Cardiac fibroblast (primary cell): ENCODE measurements at regions not wholly inside any gene's neighbourhood (a gene's known extent, or its start where the extent isn't known, plus 50 kb on each side); places are given as distances from the start of the nearest gene placed in this dataset.

Source experiments
- DNase-seq, 2 donors: peaks; one replicate each; pipeline versions ENCODE4 v3.0.0 to v3.0.0-alpha.2; 2010; ENCODE audit warnings: low read depth in 2 of 2
- H3K4me3 ChIP-seq, 2 donors: replicated peaks in 1 of 2; 1 replicate in 1 of 2; 2 replicates in 1 of 2; pipeline ENCODE4 v1.5.1; 2011; ENCODE audit warnings: low read depth in 2 of 2, low read length in 2 of 2, mild to moderate bottlenecking in 2 of 2, moderate library complexity in 1 of 2
- TF ChIP-seq, protein P1 (sequence below): IDR thresholded peaks from one replicate; pipeline ENCODE4 v1.5.1; 2011; ENCODE audit warnings: low read depth, mild to moderate bottlenecking, low read length, inconsistent platforms

DNA sequence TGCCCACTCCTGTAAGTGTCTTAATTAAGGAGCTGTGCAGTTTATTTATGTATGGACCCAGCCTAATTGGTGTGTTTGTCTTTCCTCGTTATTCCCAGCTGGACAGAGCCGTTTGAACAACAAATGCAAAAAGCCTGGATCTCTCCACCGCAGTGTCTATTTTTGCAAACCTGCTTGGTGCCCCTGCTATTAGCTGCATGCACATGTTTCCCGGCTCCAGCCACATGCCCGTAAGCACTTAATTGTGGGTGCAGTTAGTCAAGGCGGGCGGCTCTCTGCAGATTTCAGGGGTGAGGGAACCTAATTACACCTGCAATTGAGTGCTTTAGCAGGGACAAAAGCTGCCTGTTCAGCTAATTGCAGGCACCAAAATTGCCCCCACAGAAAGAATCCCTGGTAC is 74.0 kb upstream of the GSE1 start:
- no peak overlapping the region for H3K4me3 ChIP-seq
- no peak for DNase-seq
- TF ChIP-seq, protein P1, sequence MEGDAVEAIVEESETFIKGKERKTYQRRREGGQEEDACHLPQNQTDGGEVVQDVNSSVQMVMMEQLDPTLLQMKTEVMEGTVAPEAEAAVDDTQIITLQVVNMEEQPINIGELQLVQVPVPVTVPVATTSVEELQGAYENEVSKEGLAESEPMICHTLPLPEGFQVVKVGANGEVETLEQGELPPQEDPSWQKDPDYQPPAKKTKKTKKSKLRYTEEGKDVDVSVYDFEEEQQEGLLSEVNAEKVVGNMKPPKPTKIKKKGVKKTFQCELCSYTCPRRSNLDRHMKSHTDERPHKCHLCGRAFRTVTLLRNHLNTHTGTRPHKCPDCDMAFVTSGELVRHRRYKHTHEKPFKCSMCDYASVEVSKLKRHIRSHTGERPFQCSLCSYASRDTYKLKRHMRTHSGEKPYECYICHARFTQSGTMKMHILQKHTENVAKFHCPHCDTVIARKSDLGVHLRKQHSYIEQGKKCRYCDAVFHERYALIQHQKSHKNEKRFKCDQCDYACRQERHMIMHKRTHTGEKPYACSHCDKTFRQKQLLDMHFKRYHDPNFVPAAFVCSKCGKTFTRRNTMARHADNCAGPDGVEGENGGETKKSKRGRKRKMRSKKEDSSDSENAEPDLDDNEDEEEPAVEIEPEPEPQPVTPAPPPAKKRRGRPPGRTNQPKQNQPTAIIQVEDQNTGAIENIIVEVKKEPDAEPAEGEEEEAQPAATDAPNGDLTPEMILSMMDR, result no peak

DNA sequence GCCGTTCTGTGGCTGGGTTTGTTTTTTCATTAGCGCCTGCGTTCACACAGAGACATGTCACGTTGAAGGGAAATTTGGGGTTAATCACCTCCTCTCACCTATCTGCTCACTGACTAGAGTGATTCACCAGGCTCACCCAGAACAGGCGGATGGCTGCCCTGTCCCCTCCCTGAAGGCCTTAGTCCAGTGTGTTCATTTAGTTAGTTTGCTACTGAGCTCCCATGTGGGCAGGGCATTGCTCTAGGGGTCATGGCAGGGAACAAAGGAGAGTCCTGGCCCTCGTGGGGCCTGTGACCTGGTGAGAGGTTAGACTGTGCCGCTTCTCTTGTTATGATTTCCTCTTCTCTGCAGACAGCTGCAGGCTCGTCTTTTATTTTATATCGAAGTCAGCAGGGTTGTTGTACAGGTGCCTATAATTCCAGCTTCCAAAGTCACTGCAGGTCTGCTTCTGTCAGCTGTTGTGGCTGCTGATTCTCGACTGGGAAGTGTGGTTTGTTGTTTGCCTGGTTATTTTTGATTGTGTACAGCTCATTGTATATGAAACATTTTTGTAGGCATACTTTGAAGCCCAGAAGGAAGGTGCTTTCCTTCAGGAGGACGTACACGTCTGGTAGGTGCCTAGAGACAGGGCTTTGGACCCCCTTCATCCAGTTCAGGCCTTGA is 73.4 kb upstream of the GSE1 start:
- TF ChIP-seq, protein P1, result no peak
- DNase-seq, result no peak
- no peak overlapping the region for H3K4me3 ChIP-seq

DNA sequence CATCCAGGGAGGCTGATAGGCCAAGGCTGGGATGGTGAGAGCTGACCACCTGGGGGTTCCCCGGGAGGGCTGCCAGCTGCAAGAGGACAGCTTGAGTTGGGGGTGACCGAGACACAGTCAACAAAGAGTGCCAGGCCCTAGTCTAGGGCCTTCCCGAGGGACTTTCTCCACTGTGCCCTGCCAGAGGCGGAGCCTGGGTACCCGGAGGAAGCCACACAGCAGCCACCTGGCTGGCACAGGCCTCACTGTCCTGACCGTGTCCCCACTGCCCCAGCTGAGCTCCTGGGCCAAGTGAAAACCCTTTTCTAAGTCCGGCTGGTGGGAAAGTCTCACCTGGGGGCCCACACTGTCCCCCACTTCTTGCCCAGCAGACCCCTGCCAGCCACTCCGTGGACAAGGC is 71.9 kb upstream of the GSE1 start:
- no peak overlapping the region for H3K4me3 ChIP-seq
- DNase-seq, result no peak
- TF ChIP-seq, protein P1, result no peak

DNA sequence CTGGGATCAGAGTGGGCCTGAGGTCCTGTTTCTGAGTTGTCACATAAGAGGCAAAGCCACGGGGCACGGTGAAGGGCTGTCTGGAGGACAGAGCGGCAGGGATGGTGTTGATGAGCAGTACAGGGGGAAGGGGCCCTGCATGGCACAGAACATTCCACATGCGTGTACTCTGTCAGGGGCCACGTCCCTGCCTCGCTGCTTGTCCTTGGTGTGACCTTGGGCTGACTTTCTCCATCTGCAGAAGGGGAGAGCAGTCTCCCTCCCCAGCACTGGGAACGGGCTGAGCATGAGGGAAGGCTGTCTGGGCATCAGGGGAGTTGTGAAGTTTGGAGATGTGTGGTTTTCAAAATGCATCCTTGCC is 71.5 kb upstream of the GSE1 start:
- no peak for DNase-seq
- TF ChIP-seq, protein P1, result no peak
- no peak overlapping the region for H3K4me3 ChIP-seq

DNA sequence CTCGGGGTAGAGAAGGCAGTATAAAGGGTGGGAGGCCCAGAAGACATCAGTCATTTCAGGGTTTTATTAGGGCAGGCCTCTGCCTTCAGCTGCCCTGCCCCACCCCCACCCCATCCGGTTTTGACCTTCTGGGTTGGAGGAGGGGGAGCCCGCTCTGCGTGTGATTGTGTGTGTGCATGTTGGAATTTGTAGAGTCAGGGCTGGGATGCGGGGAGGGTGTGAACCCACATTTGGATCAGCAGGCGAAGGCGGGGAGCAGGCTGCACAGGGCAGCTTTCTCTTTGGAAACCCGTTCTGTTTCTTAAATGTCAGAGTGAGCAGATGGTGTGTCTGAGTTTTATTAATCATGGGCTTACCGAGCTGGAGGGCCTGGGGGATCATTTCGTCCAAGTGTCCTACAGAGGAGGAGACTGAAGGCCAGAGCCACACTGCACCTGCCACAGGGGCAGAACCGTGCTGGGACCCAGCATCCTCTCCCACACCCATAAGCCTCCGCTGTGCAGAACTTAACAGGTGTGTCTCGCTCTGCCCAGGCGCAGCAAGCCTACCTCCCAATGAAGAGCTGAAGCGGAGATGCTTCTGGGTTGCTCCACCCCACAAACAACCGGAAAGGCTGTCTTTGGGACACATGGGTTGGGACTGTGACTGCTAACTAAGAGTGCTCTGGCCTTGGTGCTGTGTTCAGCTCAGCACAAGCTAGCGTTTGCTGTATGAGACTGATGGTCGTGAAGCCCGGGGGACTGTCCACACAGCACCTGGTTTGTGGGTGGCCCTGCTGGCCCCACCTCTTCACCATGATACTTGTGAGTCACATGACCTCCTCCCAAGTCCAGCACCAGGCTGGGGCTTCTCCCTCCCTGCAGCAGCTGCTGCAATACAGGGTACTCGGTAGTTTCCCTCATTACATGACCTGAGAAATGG is 70.9 kb upstream of the GSE1 start:
- no peak overlapping the region for H3K4me3 ChIP-seq
- TF ChIP-seq, protein P1, result no peak
- DNase-seq, result no peak

DNA sequence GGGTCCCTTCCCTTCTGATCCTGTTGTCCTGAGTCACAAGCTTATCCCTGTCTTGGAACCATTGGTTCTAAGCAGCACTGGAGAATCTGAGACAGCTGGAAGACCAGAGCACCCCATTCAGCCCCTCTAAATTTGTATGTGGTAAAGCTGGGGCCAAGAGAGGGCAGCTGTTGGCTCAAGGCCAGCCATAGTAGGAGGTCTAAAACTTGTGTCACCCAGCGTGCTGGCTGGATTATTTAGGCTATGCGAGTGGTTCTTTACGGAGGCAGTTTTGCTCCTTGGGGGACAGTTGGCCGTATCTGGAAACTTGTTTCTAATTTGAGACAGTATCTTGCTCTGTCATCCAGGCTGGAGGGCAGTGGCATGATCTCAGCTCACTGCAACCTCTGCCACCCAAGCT is 69.6 kb upstream of the GSE1 start:
- TF ChIP-seq, protein P1, result no peak
- DNase-seq, result no peak
- H3K4me3 ChIP-seq, result no peak overlapping the region
